GM23338 (cell line): ENCODE measurements at regions not wholly inside any gene's neighbourhood (a gene's known extent, or its start where the extent isn't known, plus 50 kb on each side); places are given as distances from the start of the nearest gene placed in this dataset.

ENCODE experiments used
- ATAC-seq: fragments of 200-7000 bp; cut with Tn5 transposase; 3 replicates; pipeline ENCODE4 v1.9.1; 2020
- DNase-seq: peaks from one replicate; pipeline ENCODE4 v3.0.0-alpha.2; 2015; ENCODE audit warnings: low spot score
- H2AFZ ChIP-seq: fragments of 200-600 bp; sonication (generic); 2 replicates; pipeline ENCODE4 v1.8.0; 2016; ENCODE audit warnings: antibody characterized with exemption, mild to moderate bottlenecking, moderate library complexity
- H3F3A ChIP-seq: fragments of 200-600 bp; sonication (generic); replicated peaks from 2 replicates; pipeline ENCODE4 v1.8.0; 2017; ENCODE audit warnings: antibody characterized with exemption, mixed run types, low read depth
- H3K27ac ChIP-seq: fragments of 200-600 bp; sonication (generic); 2 replicates; pipeline ENCODE4 v1.6.1; 2016; ENCODE audit warnings: low read depth
- H3K27me3 ChIP-seq: fragments of 200-600 bp; sonication (generic); 2 replicates; pipeline ENCODE4 v1.8.0; 2016; ENCODE audit warnings: mild to moderate bottlenecking, mixed run types, moderate library complexity; ENCODE audit not compliant: insufficient read depth
- H3K36me3 ChIP-seq: fragments of 200-600 bp; sonication (generic); 2 replicates; pipeline ENCODE4 v1.8.0; 2016; ENCODE audit warnings: mild to moderate bottlenecking; ENCODE audit not compliant: insufficient read depth
- H3K4me1 ChIP-seq: fragments of 200-600 bp; sonication (generic); 2 replicates; pipeline ENCODE4 v1.8.0; 2016; ENCODE audit warnings: mild to moderate bottlenecking, moderate library complexity; ENCODE audit not compliant: insufficient read depth
- H3K4me2 ChIP-seq: fragments of 200-600 bp; sonication (generic); 2 replicates; pipeline ENCODE4 v1.7.1; 2017; ENCODE audit warnings: mixed run types
- H3K4me3 ChIP-seq: fragments of 200-600 bp; sonication (generic); 2 replicates; pipeline ENCODE4 v1.6.1; 2016; ENCODE audit warnings: mixed run types
- H3K79me2 ChIP-seq: fragments of 200-600 bp; sonication (generic); replicated peaks from 2 replicates; pipeline ENCODE4 v1.8.0; 2017; ENCODE audit warnings: mild to moderate bottlenecking; ENCODE audit not compliant: insufficient read depth
- H3K9me2 ChIP-seq: fragments of 200-600 bp; sonication (generic); 2 replicates; pipeline ENCODE4 v1.8.0; 2017; ENCODE audit not compliant: insufficient read depth
- H4K20me1 ChIP-seq: fragments of 200-600 bp; sonication (generic); replicated peaks from 2 replicates; pipeline ENCODE4 v1.8.0; 2017; ENCODE audit warnings: mild to moderate bottlenecking; ENCODE audit not compliant: insufficient read depth
- H3K27ac Mint-ChIP-seq: 2 replicates; pipeline ENCODE4 v1.8.0; 2020; ENCODE audit warnings: inconsistent platforms, mild to moderate bottlenecking, moderate library complexity, mixed read lengths
- H3K27me3 Mint-ChIP-seq: 3 replicates; pipeline ENCODE4 v1.8.0; 2022; ENCODE audit warnings: low read depth, mild to moderate bottlenecking, moderate library complexity, mixed read lengths, inconsistent platforms; ENCODE audit not compliant: insufficient read depth, poor library complexity
- H3K36me3 Mint-ChIP-seq: 3 replicates; pipeline ENCODE4 v1.8.0; 2021; ENCODE audit warnings: low read depth, mild to moderate bottlenecking, inconsistent platforms, moderate library complexity, mixed read lengths
- H3K4me1 Mint-ChIP-seq: 3 replicates; pipeline ENCODE4 v1.8.0; 2020; ENCODE audit warnings: mild to moderate bottlenecking, inconsistent platforms, mixed read lengths
- H3K4me3 Mint-ChIP-seq: 3 replicates; pipeline ENCODE4 v1.8.0; 2021; ENCODE audit warnings: moderate library complexity, mild to moderate bottlenecking, inconsistent platforms, mixed read lengths
- H3K9me3 Mint-ChIP-seq: 3 replicates; pipeline ENCODE4 v1.8.0; 2020; ENCODE audit warnings: moderate library complexity, mild to moderate bottlenecking, inconsistent platforms, mixed read lengths
- CREB1 ChIP-seq: fragments of 250-450 bp; sonication (Bioruptor Pico); IDR thresholded peaks from 2 replicates; pipeline ENCODE4 v1.5.0; 2020; ENCODE audit warnings: low read depth, mild to moderate bottlenecking, moderate library complexity
- CTCF ChIP-seq, 2 experiments: fragments of 200-600 bp in 1 of 2; sonication (generic) in 1 of 2; conservative IDR thresholded peaks; 2 replicates each; pipeline versions ENCODE4 v1.5.1 to v1.6.1; 2016 to 2017; ENCODE audit warnings: antibody characterized with exemption in 2 of 2, low read depth in 2 of 2, mild to moderate bottlenecking in 2 of 2, moderate library complexity in 1 of 2
- ETS1 ChIP-seq: IDR thresholded peaks from 2 replicates; pipeline ENCODE4 v1.6.1; 2016; ENCODE audit warnings: antibody characterized with exemption
- EZH2 ChIP-seq: fragments of 200-600 bp; sonication (generic); IDR thresholded peaks from one replicate; pipeline ENCODE4 v1.8.0; 2017; ENCODE audit warnings: antibody characterized with exemption, mild to moderate bottlenecking, low read depth; ENCODE audit not compliant: unreplicated experiment
- EZH2phosphoT487 ChIP-seq: fragments of 200-600 bp; sonication (generic); IDR thresholded peaks from one replicate; pipeline ENCODE4 v1.8.1; 2018; ENCODE audit warnings: antibody characterized with exemption; ENCODE audit not compliant: unreplicated experiment
- JUNB ChIP-seq: IDR thresholded peaks from one replicate; pipeline ENCODE4 v1.6.1; 2016; ENCODE audit warnings: antibody characterized with exemption; ENCODE audit not compliant: unreplicated experiment
- NANOG ChIP-seq: IDR thresholded peaks from 2 replicates; pipeline ENCODE4 v1.6.1; 2016; ENCODE audit warnings: antibody characterized with exemption, borderline replicate concordance
- POLR2AphosphoS5 ChIP-seq: IDR thresholded peaks from 2 replicates; pipeline ENCODE4 v1.6.1; 2016; ENCODE audit warnings: antibody characterized with exemption, low read depth
- REST ChIP-seq: IDR thresholded peaks from one replicate; pipeline ENCODE4 v1.6.1; 2018; ENCODE audit warnings: antibody characterized with exemption; ENCODE audit not compliant: unreplicated experiment
- STAT1 ChIP-seq: IDR thresholded peaks from one replicate; pipeline ENCODE4 v1.6.1; 2016; ENCODE audit warnings: antibody characterized with exemption; ENCODE audit not compliant: unreplicated experiment
- ZNF114 ChIP-seq: fragments of 250-450 bp; sonication (Bioruptor Pico); IDR thresholded peaks from 2 replicates; pipeline ENCODE4 v1.5.0; 2020; ENCODE audit warnings: mild to moderate bottlenecking, moderate library complexity
- ZNF331 ChIP-seq: fragments of 250-450 bp; sonication (Bioruptor Pico); IDR thresholded peaks from 2 replicates; pipeline ENCODE4 v1.5.0; 2020; ENCODE audit warnings: low read depth, mild to moderate bottlenecking, moderate library complexity

GRCh38 chr1:60697204-60697994 is 385.0 kb upstream of the NFIA start (continued):
- TF ChIP-seq EZH2 (no peak), ZNF114 (CRISPR knock-in tag) (no peak), CREB1 (CRISPR knock-in tag) (no peak)

- Histone ChIP-seq H3K36me3 (no peaks in the 10 kb centered on the region), H3K27me3 (no peaks in the 10 kb centered on the region), H2AFZ (no peak overlapping the region), H3K4me2 (no peak overlapping the region), H3K27ac (no peak overlapping the region), H3K4me3 (no peak overlapping the region), H3F3A (no peaks in the 10 kb centered on the region), H3K79me2 (no peaks in the 10 kb centered on the region), H3K4me1 (no peaks in the 10 kb centered on the region), H3K9me2 (peaks cover 25% of the 10 kb centered on the region), H4K20me1 (no peaks in the 10 kb centered on the region)
- H3K27ac Mint-ChIP-seq: no peak overlapping the region
- DNase-seq (no peak), ATAC-seq (no peak)
- H3K9me3 Mint-ChIP-seq: peaks cover 10% of the 10 kb centered on the region
- peaks cover 2% of the 10 kb centered on the region for H3K27me3 Mint-ChIP-seq
- H3K4me1 Mint-ChIP-seq: no peaks in the 10 kb centered on the region
- H3K4me3 Mint-ChIP-seq: no peak overlapping the region
- no peaks in the 10 kb centered on the region for H3K36me3 Mint-ChIP-seq
- TF ChIP-seq JUNB (no peak), ZNF114 (CRISPR knock-in tag) (no peak), POLR2AphosphoS5 (no peak), CREB1 (CRISPR knock-in tag) (no peak), REST (no peak), EZH2 (no peak), ZNF331 (CRISPR knock-in tag) (no peak), CTCF (conservative IDR thresholded peaks at IDR 0.05; ENCODE audit: low read depth in 2 of 2) (no peak), ETS1 (no peak), EZH2phosphoT487 (no peak), STAT1 (no peak), NANOG (no peak)
These were observed 385.8 kb upstream of the NFIA start for GRCh38 chr1:60696512-60696911.
